Caco-2 (cell line): ENCODE measurements at regions not wholly inside any gene's neighbourhood (a gene's known extent, or its start where the extent isn't known, plus 50 kb on each side); places are given as distances from the start of the nearest gene placed in this dataset.
A peak's percentile ranks its signal among the peaks of the same experiment; 100 is the strongest.

ENCODE experiments used
- BruUV-seq: library from RNA; stranded (reverse); fragments of 400-500 nt; replicated peaks from 2 replicates; lab custom pipeline; 2021; lab: Mats Ljungman, UMichigan
- CTCF ChIA-PET: fragments of 300-600 bp; sonication (Branson Sonifier 250); formaldehyde crosslinking; loops from one replicate; lab custom pipeline; 2022; ENCODE audit warnings: antibody characterized with exemption; lab: Charles Lee
- POLR2A ChIA-PET: fragments of 300-600 bp; sonication (Branson Sonifier 250); formaldehyde crosslinking; loops from one replicate; lab custom pipeline; 2022; ENCODE audit warnings: antibody characterized with exemption; lab: Charles Lee
- DNase-seq, 2 experiments: peaks; one replicate each; pipeline versions ENCODE4 v3.0.0 to v3.0.0-alpha.2; 2020 to 2022
- H3K27me3 ChIP-seq: replicated peaks from 2 replicates; pipeline ENCODE4 v1.6.0; 2011; ENCODE audit warnings: low read length; ENCODE audit not compliant: control insufficient read depth, insufficient read depth
- H3K36me3 ChIP-seq: 2 replicates; pipeline ENCODE4 v1.5.1; 2011; ENCODE audit warnings: low read length; ENCODE audit not compliant: control insufficient read depth, insufficient read depth
- H3K4me1 ChIP-seq: fragments of 250-450 bp; sonication (Bioruptor Pico); 2 replicates; pipeline ENCODE4 v1.5.1; 2020; ENCODE audit warnings: mild to moderate bottlenecking
- H3K4me3 ChIP-seq: 2 replicates; pipeline ENCODE4 v1.5.1; 2011; ENCODE audit warnings: low read depth, mild to moderate bottlenecking, control low read depth, low read length
- H3K9me3 ChIP-seq: fragments of 250-450 bp; sonication (Bioruptor Pico); 2 replicates; pipeline ENCODE4 v1.5.1; 2020; ENCODE audit warnings: mild to moderate bottlenecking, moderate library complexity
- H3K27ac Mint-ChIP-seq: one replicate; pipeline ENCODE4 v1.8.0; 2022; ENCODE audit warnings: mixed read lengths; ENCODE audit not compliant: unreplicated experiment
- H3K27me3 Mint-ChIP-seq: one replicate; pipeline ENCODE4 v1.8.0; 2022; ENCODE audit warnings: mixed read lengths; ENCODE audit not compliant: insufficient read depth, unreplicated experiment
- H3K36me3 Mint-ChIP-seq: one replicate; pipeline ENCODE4 v1.8.0; 2022; ENCODE audit warnings: mild to moderate bottlenecking, mixed read lengths; ENCODE audit not compliant: insufficient read depth, unreplicated experiment
- H3K4me1 Mint-ChIP-seq: one replicate; pipeline ENCODE4 v1.8.0; 2022; ENCODE audit warnings: low read depth, mixed read lengths; ENCODE audit not compliant: unreplicated experiment
- H3K4me3 Mint-ChIP-seq: one replicate; pipeline ENCODE4 v1.8.0; 2022; ENCODE audit warnings: mild to moderate bottlenecking, moderate library complexity, mixed read lengths; ENCODE audit not compliant: unreplicated experiment
- H3K9me3 Mint-ChIP-seq: one replicate; pipeline ENCODE4 v1.8.0; 2022; ENCODE audit warnings: mixed read lengths; ENCODE audit not compliant: unreplicated experiment
- CTCF ChIP-seq, 2 experiments: fragments of 200-600 bp in 1 of 2; IDR thresholded peaks; 1 replicate in 1 of 2; 2 replicates in 1 of 2; pipeline versions ENCODE4 v1.5.1 to v1.8.0; 2011 to 2022; ENCODE audit warnings: antibody characterized with exemption in 1 of 2, control low read depth in 1 of 2, inconsistent platforms in 1 of 2, low read depth in 1 of 2, low read length in 1 of 2, mild to moderate bottlenecking in 1 of 2, moderate library complexity in 1 of 2; ENCODE audit not compliant: insufficient read depth in 1 of 2, severe bottlenecking in 1 of 2, unreplicated experiment in 1 of 2
- intact Hi-C: fragments of 100-400 bp; cut with micrococcal nuclease; formaldehyde crosslinking; loops from one replicate; pipeline ENCODE4 v1.10.0; 2022; ENCODE audit not compliant: unreplicated experiment

GRCh38 chr13:91172160-91172559 is 175.3 kb upstream of the MIR17HG start:
- Histone ChIP-seq H3K36me3 (no peaks in the 10 kb centered on the region), H3K27me3 (no peaks in the 10 kb centered on the region), H3K9me3 (no peaks in the 10 kb centered on the region), H3K4me1 (peaks cover 7% of the 10 kb centered on the region), H3K4me3 (no peak overlapping the region)
- H3K27ac Mint-ChIP-seq, result no peak overlapping the region
- TF ChIP-seq CTCF (IDR thresholded peaks at IDR 0.05; ENCODE audit: insufficient read depth in 1 of 2, low read depth in 1 of 2, low read length in 1 of 2, severe bottlenecking in 1 of 2, unreplicated experiment in 1 of 2), result no peak
- POLR2A ChIA-PET, result no interaction called here
- H3K4me1 Mint-ChIP-seq, result peaks cover 8% of the 10 kb centered on the region
- BruUV-seq, result no TSS peak
- no peak for DNase-seq
- intact Hi-C loops, result no loop called here
- no peaks in the 10 kb centered on the region for H3K36me3 Mint-ChIP-seq
- no peaks in the 10 kb centered on the region for H3K27me3 Mint-ChIP-seq
- peaks cover 17% of the 10 kb centered on the region for H3K9me3 Mint-ChIP-seq
- CTCF ChIA-PET, result no interaction called here
- no peak overlapping the region for H3K4me3 Mint-ChIP-seq

DNA sequence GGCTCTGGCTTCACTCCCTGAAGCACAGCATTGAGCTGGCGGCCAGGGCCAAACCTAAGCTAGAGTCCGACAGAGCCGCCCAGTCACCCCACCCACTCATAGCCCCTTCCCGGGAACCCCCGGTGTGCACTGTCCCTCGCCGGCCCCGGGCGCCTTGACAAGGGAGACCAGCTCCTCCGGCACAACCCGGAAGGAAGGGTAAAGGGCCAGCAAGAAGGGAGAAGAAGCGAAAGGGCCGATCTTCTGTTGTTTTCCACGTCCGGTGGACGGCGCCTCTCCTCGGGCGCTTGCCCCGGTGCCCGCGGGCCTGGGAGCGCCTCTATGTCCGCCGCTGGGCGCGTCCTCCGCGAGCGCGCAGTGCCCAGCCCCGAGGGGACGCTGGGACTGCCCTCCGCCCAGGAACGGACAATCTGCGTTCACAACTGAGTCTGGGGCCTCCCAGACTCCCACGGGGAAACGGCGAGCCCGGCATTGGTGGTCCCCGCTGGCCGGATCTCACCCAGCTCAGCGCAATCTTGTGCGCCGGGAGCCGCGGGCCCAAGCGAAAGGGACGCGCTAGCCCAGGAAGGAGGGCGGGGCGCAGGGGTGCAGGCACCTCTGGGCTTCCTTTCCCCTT is 172.5 kb upstream of the MIR17HG start:
- no peak for DNase-seq
- Mint-ChIP-seq H3K4me3 (no peak overlapping the region), H3K9me3 (peaks cover 17% of the 10 kb centered on the region), H3K4me1 (no peaks in the 10 kb centered on the region), H3K27ac (peak overlapping the region; percentile 60), H3K27me3 (no peaks in the 10 kb centered on the region), H3K36me3 (no peaks in the 10 kb centered on the region)
- ChIA-PET POLR2A (no interaction called here), CTCF (no interaction called here)
- no TSS peak for BruUV-seq
- no peak overlapping the region for H3K4me3 ChIP-seq
- no peaks in the 10 kb centered on the region for H3K36me3 ChIP-seq
- intact Hi-C loops, result no loop called here
- no peak for TF ChIP-seq CTCF (IDR thresholded peaks at IDR 0.05; ENCODE audit: insufficient read depth in 1 of 2, low read depth in 1 of 2, low read length in 1 of 2, severe bottlenecking in 1 of 2, unreplicated experiment in 1 of 2)
- H3K27me3 ChIP-seq, result no peaks in the 10 kb centered on the region
- no peaks in the 10 kb centered on the region for H3K9me3 ChIP-seq
- H3K4me1 ChIP-seq, result no peaks in the 10 kb centered on the region; the same call in none of the 2 replicates

DNA sequence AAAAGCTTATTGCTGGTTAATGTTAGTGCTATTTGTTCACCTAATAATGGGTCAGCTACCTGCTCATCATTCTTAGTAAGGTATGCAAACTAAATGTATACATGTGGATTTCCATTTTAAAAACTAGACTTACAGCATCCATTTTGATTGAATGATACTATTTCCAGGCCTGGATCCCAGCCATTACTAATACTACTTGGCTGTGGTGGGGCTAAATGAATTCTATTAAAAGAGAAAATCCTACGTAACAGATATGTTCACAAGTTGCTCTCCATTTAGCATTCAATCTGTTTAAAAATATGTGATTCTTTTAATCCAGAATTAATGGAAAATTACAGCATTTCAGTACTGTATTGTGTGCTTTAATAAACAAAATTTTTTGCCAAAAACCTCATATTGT is 169.4 kb upstream of the MIR17HG start:
- Mint-ChIP-seq H3K36me3 (peaks cover 7% of the 10 kb centered on the region), H3K4me3 (no peak overlapping the region), H3K4me1 (peaks cover 21% of the 10 kb centered on the region), H3K27ac (no peak overlapping the region), H3K9me3 (peaks cover 17% of the 10 kb centered on the region), H3K27me3 (no peaks in the 10 kb centered on the region)
- CTCF ChIA-PET, result no interaction called here
- POLR2A ChIA-PET, result no interaction called here
- Histone ChIP-seq H3K9me3 (no peaks in the 10 kb centered on the region), H3K4me1 (peaks cover 25% of the 10 kb centered on the region), H3K27me3 (no peaks in the 10 kb centered on the region), H3K36me3 (no peaks in the 10 kb centered on the region), H3K4me3 (no peak overlapping the region)
- intact Hi-C loops, result no loop called here
- TF ChIP-seq CTCF (IDR thresholded peaks at IDR 0.05; ENCODE audit: insufficient read depth in 1 of 2, low read depth in 1 of 2, low read length in 1 of 2, severe bottlenecking in 1 of 2, unreplicated experiment in 1 of 2), result no peak
- BruUV-seq, result no TSS peak
- no peak for DNase-seq
